ENCODE measurements at regions not wholly inside any gene's neighbourhood (a gene's known extent, or its start where the extent isn't known, plus 50 kb on each side); places are given as distances from the start of the nearest gene placed in this dataset.

DNA sequence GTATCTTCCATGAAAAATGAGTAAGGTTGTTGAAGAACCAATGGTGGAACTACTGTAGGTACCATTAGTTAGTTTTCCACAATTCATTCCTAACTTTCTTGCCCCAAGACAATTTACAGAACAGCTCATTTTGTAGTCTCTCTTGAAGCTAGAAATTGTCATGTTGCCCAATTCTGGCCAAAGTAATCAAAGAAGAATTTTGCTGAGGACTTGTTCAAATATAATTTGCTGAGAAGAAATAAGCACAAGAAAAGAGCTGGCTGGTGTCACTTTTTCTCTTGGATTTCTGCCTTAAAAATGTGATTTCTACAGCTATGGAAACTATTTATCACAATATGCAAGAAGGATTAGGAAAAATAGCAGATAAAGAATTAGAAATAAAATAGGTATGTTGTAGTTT, 199.2 kb upstream of the SEMA3A start:
- TF ChIP-seq, protein P1, sequence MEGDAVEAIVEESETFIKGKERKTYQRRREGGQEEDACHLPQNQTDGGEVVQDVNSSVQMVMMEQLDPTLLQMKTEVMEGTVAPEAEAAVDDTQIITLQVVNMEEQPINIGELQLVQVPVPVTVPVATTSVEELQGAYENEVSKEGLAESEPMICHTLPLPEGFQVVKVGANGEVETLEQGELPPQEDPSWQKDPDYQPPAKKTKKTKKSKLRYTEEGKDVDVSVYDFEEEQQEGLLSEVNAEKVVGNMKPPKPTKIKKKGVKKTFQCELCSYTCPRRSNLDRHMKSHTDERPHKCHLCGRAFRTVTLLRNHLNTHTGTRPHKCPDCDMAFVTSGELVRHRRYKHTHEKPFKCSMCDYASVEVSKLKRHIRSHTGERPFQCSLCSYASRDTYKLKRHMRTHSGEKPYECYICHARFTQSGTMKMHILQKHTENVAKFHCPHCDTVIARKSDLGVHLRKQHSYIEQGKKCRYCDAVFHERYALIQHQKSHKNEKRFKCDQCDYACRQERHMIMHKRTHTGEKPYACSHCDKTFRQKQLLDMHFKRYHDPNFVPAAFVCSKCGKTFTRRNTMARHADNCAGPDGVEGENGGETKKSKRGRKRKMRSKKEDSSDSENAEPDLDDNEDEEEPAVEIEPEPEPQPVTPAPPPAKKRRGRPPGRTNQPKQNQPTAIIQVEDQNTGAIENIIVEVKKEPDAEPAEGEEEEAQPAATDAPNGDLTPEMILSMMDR (IDR thresholded peaks at IDR 0.05; ENCODE audit: borderline replicate concordance, extremely low read depth, low read length, poor library complexity, severe bottlenecking) = no peak
- no peak for TF ChIP-seq EZH2 (IDR thresholded peaks at IDR 0.05; ENCODE audit: borderline replicate concordance, low read depth, low read length, severe bottlenecking)

Data from DND-41 (cell line).